Umbilical cord (tissue), 1 donor: ENCODE measurements at regions not wholly inside any gene's neighbourhood (a gene's known extent, or its start where the extent isn't known, plus 50 kb on each side); places are given as distances from the start of the nearest gene placed in this dataset.
A peak's percentile ranks its signal among the peaks of the same experiment; 100 is the strongest.
"Not testable (repeated sequence)": the region's sequence is repeated elsewhere in the genome, so short reads cannot be mapped to it uniquely, and the experiment has no call there.

ENCODE experiments used
- DNase-seq: peaks from one replicate; pipeline ENCODE4 v3.0.0-alpha.2; 2015; ENCODE audit warnings: low spot score

DNA sequence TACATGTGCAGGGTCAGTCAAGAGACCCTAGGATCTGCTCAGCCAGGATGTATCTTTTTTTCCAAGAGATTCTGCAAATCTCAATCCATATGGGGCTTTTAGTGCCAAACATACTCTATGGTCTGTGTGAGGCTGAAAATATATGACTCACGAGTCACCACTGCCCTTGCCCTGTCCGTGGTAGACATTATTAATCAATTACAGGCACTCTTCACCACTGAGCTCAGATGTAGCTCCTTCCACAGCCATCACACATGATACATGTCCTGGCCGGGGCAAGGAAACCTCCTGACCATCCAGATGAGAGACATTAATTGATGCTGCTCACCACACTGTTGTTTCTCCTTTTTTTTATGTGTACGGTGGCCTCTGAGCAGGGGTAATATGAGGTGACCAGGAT lies 90.2 kb upstream of the RET start:
- DNase-seq, result no peak

DNA sequence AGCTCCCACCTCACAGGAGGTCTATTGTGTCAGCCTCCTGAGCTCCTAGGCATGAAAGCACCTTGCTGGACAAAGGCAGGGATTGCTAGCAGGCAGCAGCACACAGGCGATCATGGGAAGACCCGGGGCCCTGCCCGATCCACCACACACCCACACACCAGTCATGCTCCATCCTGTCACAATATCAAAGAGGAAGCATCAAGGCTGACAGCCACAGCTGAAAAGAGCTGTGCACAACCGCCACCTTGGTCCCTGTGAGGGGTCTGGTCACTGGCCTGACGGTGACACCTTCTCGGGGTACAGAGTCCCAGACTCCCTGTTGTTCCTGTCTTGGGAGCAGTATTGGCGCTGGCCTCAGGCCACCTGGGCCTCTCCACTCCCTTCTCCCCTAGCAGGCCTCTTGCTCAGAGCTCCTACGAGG lies 89.7 kb upstream of the RET start:
- DNase-seq, result no peak

DNA sequence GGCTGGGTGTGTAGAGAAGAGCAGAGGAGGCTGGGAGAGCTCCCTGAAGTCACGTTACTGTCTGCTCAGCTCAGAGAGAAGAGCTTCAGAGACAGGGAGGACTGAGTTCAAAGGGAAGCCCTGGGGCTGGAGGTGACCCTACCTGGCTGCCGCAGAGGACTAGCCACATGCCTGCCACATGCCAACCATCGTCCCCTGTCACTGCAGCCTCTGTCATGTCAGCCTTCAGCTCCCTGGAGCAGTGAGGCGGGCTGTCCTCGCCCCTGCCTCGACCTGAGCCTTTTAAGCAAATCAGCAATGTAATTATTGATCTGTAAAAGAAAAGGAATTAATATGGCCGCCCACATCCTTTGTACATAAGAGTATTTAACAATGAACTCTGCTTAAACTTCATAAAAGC lies 89.3 kb upstream of the RET start:
- no peak for DNase-seq

DNA sequence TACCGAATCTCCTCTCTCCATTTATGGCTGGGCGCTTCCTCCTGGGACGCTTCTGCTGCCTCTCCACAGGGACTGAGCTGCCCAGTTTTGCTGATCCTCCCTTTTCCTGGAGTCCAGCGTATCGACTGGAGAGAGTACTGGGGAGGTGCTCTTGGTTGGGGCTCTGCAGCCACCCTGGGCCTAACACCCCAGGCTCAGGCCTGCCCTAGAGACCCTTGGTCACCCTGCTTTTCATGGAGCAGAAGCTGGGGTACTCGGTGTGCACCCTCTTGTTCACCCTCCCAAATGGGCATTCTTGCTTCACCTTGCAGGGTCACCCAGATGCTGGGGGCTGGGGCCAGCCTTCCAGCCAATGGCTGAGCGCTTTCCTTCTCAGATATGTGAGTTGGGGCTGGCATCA lies 88.8 kb upstream of the RET start:
- DNase-seq, result no peak

DNA sequence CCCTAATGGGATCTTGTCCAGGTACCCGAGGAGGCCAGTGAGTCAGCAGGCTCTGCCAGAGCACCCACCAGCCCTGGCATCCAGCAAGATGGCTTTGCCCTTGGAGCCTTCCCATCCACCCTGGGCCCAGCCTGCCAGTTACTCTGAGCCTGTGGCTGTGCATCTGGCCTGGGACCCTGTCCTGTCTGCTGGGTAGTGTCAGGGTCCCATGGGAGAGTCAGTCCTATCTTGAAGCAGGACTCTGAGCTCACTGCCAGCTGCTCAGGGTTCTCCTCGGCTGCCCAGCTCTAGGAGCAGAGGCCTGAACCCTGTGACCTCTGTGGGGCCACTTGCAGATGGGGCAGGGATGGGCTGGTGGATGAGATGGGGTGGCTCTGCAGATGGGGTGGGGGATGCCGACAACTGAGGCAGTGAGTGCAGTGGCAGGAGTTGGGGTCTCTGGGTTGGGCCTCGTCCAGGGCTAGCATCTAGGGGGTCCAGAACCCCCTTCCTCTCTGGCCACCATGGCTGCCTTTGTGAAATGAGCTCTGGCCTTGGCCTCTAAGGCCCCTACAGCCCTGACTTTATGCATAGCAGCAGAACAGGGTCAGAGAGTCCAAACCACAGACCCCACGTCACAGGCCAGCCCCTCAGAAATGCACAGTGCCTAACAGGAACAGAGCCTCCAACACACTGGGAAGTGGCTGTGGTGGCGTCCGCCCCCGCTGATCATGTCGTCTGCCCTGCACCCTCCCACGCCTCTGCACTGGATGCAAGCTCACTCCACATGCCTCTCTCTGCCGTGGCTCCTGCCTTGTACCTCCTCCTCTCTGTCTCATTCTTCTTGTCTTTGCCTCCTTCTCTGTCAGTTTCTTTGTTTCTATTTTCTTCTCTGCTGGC lies 88.1 kb upstream of the RET start:
- no peak for DNase-seq

DNA sequence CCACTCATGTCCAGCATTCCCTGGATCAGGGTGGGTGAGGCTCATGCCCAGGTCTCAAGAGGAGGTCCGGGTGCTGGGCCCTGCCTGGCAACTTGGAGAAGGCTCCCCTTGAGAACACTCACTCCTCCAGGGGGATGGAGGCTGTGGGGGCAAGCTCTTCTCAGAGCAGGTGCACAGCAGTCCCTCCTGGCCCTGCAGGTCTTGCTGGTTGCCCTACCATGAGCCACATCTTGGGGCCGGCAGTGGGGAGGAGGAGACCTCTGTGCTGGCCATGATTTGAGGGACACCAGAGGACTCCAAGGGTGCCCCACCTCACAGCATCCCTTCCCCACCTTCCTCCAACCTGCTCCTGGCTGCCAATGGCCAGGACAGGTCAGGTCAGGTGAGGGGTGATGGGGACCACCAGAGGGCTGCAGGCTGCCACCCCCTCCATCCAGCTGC lies 87.4 kb upstream of the RET start:
- DNase-seq, result no peak

DNA sequence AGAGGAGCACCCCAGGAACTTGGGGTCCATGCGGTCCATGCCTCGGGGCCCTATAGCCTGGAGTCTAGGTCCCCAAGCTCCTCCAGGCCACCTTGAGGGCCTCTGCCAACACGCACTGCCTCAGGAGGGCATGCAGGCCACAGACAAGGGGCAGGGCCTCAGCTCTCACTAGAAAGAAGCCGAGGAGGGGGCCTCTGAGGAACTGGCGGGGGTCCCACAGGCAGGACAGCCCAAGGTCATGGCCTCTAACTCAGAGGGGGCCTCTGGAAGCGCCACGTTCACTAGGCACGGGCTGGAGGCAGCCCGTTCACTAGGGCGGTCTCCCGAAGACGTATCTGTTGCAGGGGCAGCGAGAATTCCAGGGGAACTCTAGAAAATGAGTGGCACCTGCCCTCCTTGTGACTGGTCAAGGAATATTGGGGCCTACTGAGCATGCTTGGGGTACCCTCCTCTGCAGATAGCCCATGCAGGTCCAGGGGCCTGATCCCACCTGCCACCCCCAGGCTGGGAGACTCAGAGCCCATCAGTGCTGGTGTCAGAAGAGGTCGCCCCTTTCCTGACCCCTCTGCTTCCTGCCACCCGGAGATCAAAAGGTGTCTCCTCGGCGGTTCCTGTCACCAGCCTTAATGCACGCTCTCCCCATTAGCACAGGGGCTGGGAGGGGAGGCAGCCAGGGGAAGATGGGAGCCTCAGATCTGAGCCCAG lies 86.7 kb upstream of the RET start:
- DNase-seq, result no peak

DNA sequence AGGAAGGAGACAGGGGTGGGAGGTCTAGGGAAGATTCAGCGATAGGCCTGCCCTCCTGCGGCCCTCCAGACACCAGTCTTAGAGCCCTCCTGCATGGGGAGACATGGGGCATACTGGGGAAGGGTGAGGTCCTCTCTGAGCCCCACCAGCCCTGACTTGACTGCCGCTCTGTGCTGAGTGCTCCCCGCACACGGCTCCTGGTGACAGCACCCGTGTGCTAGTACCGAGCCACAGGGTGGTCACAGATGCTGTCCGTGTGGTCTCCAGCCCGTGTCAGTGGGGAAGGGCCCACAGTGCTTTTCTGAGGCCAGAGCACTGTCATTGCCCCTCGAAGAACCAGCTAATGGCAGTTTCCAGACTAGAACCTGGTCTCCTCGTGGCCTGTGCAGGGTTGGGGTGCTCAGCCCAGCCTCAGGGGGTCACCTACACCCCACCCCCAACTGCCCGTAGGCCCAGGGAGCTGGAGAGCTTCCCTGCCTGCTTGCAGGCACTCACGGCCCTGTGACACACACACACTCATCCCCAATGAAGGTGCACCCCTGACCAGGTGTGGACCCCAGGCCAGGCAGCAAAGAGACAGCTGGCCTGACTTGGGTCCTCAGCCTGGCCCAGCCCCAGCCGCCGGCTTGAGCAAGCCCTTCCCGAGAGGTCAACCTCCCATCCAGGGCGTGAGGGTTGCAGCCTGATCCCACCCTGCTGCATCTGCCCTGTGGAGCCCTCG lies 86.0 kb upstream of the RET start:
- DNase-seq, result no peak

DNA sequence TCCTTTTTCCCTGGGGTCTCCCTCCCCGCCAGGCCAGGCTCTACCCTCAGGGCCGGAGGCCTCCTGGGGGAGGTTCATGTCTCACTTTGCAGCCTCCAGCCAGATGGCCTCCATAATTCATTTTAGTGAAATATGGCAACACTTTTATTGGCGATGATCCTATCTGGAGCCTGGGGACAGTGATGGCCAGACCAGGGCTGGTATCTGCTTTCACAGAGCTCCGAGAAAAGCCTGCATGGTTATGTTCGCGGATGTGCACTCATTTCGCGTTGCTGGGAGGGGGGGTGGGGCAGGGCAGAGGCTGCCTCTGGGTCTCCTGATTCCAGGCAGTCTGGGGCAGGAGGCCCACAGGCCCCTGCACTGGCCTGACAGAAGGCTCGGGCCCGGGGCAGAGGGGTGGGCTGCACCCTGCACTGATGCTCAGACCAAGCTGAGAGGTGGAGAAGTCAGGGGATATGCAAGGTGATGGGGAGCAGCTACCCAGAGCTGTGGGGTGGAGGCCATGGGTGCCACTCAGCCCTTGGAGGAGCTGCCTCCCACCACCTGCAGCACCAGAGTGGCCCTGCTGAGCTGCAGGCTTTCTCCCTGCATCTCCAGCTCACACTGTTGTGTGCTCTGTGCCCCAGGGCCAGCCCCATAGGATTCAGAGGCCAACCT lies 85.3 kb upstream of the RET start:
- peak; percentile 16 for DNase-seq

DNA sequence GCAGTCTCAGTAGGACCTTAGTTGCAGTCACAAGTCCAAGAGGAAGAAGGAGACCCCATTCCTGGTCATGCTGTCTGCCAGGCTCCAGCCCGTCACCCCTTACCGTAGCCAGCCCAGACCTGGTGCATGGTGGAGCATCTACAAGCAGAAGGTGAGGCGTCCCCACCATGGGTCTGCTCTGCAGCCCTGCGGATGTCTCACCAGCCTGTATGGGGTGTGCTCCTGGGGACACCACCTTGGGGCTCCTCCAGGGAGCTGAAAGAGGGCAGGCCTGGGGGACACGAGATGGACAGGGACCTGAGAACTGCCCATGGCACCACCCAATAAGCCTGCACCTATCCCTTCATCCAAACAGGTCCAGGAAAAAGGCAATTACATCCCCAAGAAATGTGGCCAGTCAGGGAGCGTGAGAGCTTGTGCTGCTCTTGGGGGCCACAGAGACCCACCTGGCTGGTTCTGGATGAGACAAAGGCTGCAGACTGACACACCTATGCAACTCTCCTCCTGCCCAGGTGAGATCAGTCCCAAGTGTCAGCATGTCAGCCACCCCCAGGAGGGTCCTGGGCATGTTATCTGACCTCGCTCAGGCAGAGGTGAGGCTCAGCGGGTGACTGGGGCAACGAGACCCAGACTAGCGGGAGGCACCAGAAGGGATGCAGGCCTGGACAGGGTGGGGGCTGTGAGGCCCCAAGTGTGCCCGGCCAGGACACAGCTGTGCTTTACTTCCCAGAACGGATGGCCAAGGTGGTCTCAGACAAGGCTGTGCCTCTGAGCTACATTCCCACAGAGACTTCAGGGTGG lies 84.5 kb upstream of the RET start:
- no peak for DNase-seq

DNA sequence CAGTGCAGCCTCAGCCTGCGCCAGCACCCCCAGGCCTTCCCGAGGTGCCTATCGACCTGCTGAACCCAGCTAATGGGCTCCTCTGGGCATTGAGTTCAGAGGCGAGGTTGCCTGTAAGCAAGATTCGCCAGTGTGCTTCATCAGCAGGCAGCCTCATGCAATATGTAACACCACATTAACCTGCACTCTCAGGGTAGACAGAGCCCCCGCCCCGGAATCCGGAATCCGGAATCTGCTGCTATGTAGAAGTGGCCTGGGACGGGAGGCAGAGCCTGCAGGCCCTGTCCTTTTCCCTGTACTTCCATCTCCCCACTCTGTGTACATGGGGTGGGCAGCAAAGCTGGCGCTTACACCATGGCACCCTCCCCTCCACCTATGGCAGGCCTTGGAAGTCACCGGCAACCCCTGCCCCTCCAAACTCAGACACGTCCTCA lies 83.9 kb upstream of the RET start:
- no peak for DNase-seq

DNA sequence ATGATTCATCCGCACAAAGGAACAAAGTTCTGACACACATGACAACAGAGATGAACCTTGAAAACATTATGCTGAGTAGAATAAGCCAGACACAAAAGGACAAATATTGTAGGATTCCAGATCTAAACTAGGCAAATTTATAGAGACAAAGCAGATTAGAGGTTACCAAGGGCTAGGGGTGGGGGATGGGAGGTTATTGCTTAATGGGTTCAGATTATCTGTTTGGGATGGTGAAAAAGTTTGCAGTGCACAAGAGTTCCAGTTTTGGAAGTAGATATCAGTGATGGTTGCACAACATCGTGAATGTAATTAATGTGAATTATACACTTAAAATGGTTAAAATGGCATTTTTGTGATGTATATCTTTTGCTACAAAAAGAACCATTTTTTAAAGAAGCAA lies 82.0 kb upstream of the RET start:
- not testable (repeated sequence) for DNase-seq

DNA sequence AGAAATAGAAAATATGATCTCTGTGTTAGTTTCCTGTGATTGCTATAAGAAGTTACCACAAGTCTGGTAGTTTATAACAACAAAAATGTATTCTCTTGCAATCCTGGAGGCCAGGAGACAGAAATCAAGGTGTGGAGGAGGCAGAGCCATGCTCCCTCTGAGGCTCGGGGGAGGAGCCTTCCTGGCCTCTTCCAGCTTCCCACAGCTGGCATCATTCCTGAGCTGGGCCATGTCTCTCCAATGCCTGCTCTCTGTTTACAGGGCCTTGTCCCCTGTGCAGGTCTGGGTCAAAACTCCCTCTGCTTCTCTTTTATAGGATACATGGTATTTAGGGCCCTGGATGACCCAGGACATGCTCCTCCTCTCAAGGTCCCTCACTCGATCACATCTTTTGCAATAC lies 81.3 kb upstream of the RET start:
- DNase-seq, result no peak

DNA sequence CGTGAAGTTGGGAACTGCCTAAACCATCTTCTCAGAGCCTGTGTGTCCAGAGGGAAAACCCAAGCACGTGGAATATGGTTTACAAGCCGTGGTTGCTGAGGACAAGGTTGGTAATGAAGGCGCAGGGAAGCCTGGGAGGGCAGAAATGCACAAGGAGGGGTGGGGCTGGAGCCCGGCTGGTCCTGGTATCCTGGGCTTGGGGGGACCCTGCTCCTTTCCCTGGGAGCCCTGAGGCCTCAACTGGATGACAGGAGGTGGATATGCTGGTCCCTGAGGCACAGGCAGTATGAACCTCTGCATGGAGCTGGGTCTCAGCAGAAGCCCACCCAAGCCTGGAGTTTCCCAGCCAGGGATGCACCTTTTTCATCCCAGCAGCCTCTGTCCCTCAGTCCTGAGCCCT lies 80.3 kb upstream of the RET start:
- no peak for DNase-seq

DNA sequence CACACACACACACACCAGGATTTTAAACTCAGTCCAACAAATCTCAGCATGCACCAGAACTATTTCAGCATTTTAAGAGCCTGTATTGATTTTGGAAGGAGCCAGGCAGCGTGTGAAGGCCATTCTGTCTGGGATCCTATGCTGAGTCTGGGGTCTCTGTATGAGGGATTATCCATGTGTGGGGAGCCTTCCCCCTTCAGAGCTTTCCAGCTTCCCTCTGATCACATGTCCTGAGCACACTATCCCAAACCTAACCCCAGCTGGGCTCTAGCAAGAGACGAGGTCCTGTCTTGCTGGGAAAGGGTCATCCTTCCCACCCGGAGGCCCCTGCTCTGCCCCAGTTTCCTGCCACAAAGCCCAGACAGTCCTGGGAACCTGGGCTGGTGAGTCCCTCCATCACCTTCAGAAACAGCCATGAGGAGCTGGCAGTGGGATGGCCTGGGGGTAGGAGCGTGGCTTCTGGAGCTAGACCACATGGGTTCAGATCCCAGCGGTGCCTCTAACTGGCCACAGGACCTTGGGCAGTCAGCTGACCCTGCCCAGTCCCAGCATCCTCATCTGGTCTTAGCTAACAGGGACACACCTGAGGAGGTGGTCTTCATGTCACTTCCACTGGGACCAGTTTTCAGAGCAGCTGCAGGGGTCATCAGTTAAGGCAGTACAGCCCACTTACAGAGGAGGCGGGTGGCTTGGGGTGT lies 79.6 kb upstream of the RET start:
- DNase-seq, result no peak

DNA sequence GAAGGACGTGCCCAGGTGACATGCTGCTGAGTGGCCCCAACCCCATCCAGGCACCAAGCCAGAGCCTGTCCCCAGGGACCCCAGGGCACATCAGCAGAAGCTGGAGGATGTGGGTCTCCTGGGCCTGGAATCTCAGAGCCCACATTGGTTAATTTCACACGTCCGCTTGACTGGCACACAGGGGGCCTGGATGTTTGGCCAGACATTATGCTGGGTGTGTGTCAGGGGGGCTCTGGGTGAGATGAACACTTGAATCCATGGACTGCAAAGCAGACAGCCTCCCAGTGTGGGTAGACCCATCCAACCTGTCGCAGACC lies 79.1 kb upstream of the RET start:
- no peak for DNase-seq

DNA sequence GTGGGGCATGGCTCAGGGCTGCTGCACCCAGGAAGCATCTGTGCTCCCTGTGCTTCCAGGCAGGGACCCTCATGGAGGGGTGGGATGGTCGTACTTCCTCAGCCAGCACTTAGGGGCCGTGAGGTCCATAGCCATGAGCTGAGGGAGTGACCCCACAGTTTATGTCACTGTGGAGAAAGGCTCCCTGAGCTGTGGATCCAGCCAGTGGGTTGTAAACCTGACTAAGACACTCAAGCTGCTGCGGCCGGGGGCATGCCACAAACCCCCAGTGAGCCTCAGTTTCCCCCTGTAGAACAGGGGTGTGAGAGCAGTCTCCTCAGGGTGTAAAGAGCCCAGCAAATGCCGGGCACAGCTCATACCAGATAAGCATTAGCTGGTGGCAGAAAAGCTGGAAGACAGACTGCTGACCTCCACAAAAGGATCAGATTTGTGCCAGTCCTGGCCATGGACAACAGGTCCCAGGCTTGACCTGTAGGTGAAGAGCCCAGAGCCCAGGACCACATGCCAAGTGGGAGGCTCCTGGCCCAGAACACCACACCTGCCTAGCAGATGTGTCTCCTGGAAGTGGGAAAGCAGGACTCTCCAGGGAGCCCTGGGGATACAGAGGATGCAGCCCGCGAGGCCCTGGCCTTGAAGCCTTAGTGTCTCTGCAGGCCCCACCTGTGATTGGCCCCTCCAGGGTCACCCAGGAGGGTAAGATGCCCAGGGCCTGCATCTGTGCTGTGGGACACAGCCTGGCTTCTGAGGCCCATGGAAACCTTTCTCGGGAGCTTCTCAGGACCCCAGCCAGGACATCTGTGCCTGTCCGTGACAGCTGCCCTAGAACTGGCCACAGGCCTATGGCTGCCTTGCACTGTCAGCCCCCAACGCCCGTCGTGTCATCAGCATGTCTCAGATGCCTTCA lies 78.1 kb upstream of the RET start:
- no peak for DNase-seq

DNA sequence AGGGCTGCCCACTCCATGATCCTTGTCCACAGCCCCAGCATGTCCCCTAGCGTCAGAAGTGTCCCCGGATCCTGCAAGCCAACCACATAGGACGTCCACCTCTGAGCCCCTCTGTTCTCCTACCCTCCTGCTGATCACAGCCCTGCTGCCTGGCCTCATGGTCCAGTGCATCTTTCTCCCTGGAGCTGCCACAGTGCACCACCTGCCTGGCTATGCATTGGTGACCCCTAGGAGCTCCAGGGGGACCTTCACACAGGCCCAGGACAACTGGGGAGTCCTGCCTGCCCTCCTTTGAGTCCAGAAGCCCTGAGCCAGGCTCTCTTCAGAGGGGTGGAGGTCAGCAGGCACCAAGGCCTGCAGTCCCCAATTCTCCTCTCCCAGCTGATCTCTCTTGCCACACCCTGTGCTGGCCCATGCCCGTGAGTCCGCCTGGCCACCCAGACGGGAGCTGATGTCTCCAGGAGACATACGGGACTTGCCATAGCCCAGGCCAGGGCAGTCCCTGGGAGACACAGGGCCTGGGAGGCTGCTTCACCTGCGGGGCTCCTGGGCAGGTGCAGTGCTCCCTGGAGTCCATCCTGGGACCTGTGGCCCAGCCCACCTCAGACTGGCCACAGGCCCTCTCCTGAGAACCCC lies 77.4 kb upstream of the RET start:
- DNase-seq, result no peak

DNA sequence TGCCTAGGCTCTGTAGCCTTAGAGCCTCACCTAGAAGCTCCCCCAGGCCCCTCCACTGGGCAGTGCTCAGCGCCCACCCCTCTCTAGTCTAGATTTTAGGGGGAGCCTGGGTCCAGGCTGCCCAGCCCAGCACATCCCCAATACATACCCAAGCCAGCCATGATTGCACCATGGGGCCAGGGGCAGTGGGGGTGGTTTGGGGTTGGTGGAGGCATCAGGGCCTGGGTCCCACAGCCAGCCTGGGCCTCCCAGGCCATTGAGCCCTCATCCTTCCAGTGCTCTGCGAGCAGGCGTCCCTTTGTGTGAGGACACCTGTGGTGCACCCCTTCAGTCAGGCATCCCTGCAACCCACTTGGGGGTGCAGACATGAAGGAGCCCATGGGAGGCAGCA lies 76.9 kb upstream of the RET start:
- DNase-seq, result no peak
